ENCODE measurements at regions not wholly inside any gene's neighbourhood (a gene's known extent, or its start where the extent isn't known, plus 50 kb on each side); places are given as distances from the start of the nearest gene placed in this dataset.

- no peak for TF ChIP-seq EZH2phosphoT487 (IDR thresholded peaks at IDR 0.05; ENCODE audit: borderline replicate concordance)
- TF ChIP-seq, protein P1, sequence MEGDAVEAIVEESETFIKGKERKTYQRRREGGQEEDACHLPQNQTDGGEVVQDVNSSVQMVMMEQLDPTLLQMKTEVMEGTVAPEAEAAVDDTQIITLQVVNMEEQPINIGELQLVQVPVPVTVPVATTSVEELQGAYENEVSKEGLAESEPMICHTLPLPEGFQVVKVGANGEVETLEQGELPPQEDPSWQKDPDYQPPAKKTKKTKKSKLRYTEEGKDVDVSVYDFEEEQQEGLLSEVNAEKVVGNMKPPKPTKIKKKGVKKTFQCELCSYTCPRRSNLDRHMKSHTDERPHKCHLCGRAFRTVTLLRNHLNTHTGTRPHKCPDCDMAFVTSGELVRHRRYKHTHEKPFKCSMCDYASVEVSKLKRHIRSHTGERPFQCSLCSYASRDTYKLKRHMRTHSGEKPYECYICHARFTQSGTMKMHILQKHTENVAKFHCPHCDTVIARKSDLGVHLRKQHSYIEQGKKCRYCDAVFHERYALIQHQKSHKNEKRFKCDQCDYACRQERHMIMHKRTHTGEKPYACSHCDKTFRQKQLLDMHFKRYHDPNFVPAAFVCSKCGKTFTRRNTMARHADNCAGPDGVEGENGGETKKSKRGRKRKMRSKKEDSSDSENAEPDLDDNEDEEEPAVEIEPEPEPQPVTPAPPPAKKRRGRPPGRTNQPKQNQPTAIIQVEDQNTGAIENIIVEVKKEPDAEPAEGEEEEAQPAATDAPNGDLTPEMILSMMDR (conservative IDR thresholded peaks at IDR 0.05; ENCODE audit: low read length), result no peak
These were observed 171.8 kb upstream of the KLF7 start for GRCh38 chr2:207337234-207338219.

All from Loucy (cell line).